A673 (cell line): ENCODE measurements at regions not wholly inside any gene's neighbourhood (a gene's known extent, or its start where the extent isn't known, plus 50 kb on each side); places are given as distances from the start of the nearest gene placed in this dataset.
"Not testable (repeated sequence)": the region's sequence is repeated elsewhere in the genome, so short reads cannot be mapped to it uniquely, and the experiment has no call there.

ENCODE experiments used
- BruUV-seq: library from RNA; stranded (reverse); fragments of 400-500 nt; replicated peaks from 2 replicates; lab custom pipeline; 2021; lab: Mats Ljungman, UMichigan
- CTCF ChIA-PET: fragments of 300-600 bp; sonication (Branson Sonifier 250); formaldehyde crosslinking; loops from one replicate; lab custom pipeline; 2022; ENCODE audit warnings: antibody characterized with exemption; lab: Charles Lee
- POLR2A ChIA-PET: fragments of 300-600 bp; sonication (Branson Sonifier 250); formaldehyde crosslinking; loops from one replicate; lab custom pipeline; 2022; ENCODE audit warnings: antibody characterized with exemption; ENCODE audit not compliant: low non-redundant PET; lab: Charles Lee
- DNase-seq: peaks from one replicate; pipeline ENCODE4 v3.0.0-alpha.2; 2015; ENCODE audit warnings: low spot score
- H3K27ac ChIP-seq: fragments of 200-600 bp; sonication (generic); 2 replicates; pipeline ENCODE4 v1.5.1; 2016; ENCODE audit warnings: mixed run types, low read depth, mild to moderate bottlenecking, mixed read lengths, antibody characterized with exemption, low read length; ENCODE audit not compliant: poor library complexity, severe bottlenecking
- H3K27me3 ChIP-seq: fragments of 200-600 bp; sonication (generic); replicated peaks from 2 replicates; pipeline ENCODE4 v1.6.1; 2017; ENCODE audit warnings: mixed run types, low read depth, mild to moderate bottlenecking, mixed read lengths, antibody characterized with exemption, low read length; ENCODE audit not compliant: insufficient read depth, poor library complexity
- H3K36me3 ChIP-seq: fragments of 200-600 bp; sonication (generic); 2 replicates; pipeline ENCODE4 v1.6.1; 2016; ENCODE audit warnings: mixed run types, mild to moderate bottlenecking, mixed read lengths, antibody characterized with exemption, low read length; ENCODE audit not compliant: insufficient read depth, poor library complexity, severe bottlenecking
- H3K4me1 ChIP-seq: fragments of 200-600 bp; sonication (generic); 2 replicates; pipeline ENCODE4 v1.6.1; 2017; ENCODE audit warnings: mixed run types, mild to moderate bottlenecking, mixed read lengths, antibody characterized with exemption, low read length; ENCODE audit not compliant: insufficient read depth, poor library complexity, severe bottlenecking
- H3K4me3 ChIP-seq: fragments of 200-600 bp; sonication (generic); 2 replicates; pipeline ENCODE4 v1.5.1; 2016; ENCODE audit warnings: low read depth, mixed run types, mild to moderate bottlenecking, mixed read lengths, low read length; ENCODE audit not compliant: poor library complexity, severe bottlenecking
- H3K9me3 ChIP-seq: fragments of 200-600 bp; sonication (generic); 2 replicates; pipeline ENCODE4 v1.6.1; 2016; ENCODE audit warnings: mixed run types, low read depth, mild to moderate bottlenecking, mixed read lengths, antibody characterized with exemption, low read length; ENCODE audit not compliant: poor library complexity, severe bottlenecking
- intact Hi-C: fragments of 100-400 bp; cut with micrococcal nuclease; formaldehyde crosslinking; loops from one replicate; pipeline ENCODE4 v1.10.0; 2022; ENCODE audit not compliant: unreplicated experiment

DNA sequence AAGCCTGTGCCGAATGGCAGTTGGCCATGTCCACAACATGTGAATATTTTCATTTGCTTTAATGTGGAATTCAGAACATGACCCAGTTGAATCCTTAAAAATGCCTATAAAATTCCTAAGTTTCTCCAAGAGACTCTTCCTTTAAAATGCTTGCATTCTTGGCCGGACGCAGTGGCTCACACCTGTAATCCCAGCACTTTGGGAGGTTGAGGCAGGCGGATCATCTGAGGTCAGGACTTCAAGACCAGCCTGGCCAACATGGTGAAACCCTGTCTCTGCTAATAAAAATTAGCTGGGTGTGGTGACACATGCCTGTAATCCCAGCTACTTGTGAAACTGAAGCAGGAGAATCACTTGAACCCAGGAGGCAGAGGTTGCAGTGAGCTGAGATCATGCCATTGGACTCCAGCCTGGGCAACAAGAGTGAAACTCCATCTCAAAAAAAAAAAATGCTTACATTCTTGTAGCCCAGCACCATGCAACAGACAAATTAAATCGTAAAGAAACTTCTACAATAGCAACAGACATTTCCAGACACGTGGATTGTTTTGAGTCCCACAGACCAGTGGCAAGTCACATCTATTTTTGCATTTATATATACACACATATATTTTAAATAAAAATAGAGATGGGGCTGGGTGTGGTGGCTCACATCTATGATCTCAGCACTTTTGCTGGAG lies 274.4 kb downstream of the GOLGA6L6 start:
- DNase-seq, H3K4me1 ChIP-seq, H3K27ac ChIP-seq, intact Hi-C loops, H3K36me3 ChIP-seq, BruUV-seq, CTCF ChIA-PET, H3K4me3 ChIP-seq, POLR2A ChIA-PET, H3K27me3 ChIP-seq: not testable (repeated sequence)
- H3K9me3 ChIP-seq, result peaks cover 67% of the 10 kb centered on the region

DNA sequence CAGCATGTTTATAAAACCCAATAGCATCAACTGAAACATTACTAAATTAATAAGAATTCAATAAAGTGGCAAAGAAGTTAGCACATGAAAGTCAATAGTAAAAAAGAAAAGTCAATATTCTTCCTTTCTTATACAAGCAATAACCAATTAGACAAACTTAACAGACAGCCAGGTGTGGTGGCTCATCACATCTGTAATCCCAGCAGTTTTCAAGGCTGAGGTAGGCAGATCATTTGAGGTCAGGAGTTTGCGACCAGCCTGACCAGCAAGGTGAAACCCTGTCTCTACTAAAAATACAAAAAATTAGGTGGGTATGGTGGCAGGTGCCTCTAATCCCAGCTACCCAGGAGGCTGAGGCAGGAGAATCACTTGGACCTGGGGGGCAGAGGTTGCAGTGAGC lies 275.9 kb downstream of the GOLGA6L6 start:
- peaks cover 66% of the 10 kb centered on the region for H3K9me3 ChIP-seq
- POLR2A ChIA-PET, H3K4me1 ChIP-seq, CTCF ChIA-PET, H3K4me3 ChIP-seq, intact Hi-C loops, DNase-seq, H3K27ac ChIP-seq, BruUV-seq, H3K36me3 ChIP-seq, H3K27me3 ChIP-seq: not testable (repeated sequence)

- intact Hi-C loops, result loop anchor here (2.0 kb wide), 1 partner anchor 19 kb away; no protein-coding TSS in a partner anchor
- H3K36me3 ChIP-seq, H3K27me3 ChIP-seq, H3K27ac ChIP-seq, BruUV-seq, H3K4me3 ChIP-seq, H3K4me1 ChIP-seq, CTCF ChIA-PET, POLR2A ChIA-PET, DNase-seq: not testable (repeated sequence)
- peaks cover 65% of the 10 kb centered on the region for H3K9me3 ChIP-seq
Measured at GRCh38 chr15:20261321-20262280, 280.0 kb downstream of the GOLGA6L6 start.

GRCh38 chr15:20260650-20261049 lies 280.9 kb downstream of the GOLGA6L6 start:
- DNase-seq, intact Hi-C loops, H3K4me1 ChIP-seq, H3K36me3 ChIP-seq, H3K27me3 ChIP-seq, BruUV-seq, POLR2A ChIA-PET, H3K27ac ChIP-seq, H3K4me3 ChIP-seq, CTCF ChIA-PET: not testable (repeated sequence)
- H3K9me3 ChIP-seq, result peaks cover 59% of the 10 kb centered on the region

DNA sequence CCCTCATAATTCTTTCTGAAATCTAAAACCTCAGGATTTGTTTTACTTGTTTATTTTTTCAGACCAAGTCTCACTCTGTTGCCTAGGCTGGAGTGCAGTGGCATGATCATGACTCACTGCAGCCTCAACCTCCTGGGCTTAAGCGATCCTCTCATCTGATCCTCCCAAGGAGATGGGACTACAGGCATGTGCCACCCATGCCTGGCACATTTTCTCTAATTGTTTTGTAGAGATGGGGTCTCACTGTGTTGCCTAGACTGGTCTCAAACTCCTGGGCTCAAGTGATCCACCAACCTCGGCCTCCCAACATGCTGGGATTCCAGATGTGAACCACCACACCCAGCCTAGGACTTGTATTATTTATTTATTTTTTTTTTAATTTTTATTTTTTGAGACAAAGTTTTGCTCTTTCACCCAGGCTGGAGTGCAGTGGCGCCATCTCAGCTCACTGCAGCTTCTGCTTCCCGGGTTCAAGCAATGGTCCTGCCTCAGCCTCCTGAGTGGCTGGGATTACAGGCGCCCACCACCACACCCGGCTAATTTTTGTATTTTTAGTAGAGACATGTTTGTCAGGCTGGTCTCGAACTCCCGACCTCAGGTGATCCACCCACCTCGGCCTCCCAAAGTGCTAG lies 281.9 kb downstream of the GOLGA6L6 start:
- H3K9me3 ChIP-seq, result peaks cover 65% of the 10 kb centered on the region
- H3K27me3 ChIP-seq, CTCF ChIA-PET, H3K4me1 ChIP-seq, DNase-seq, POLR2A ChIA-PET, H3K4me3 ChIP-seq, intact Hi-C loops, BruUV-seq, H3K36me3 ChIP-seq, H3K27ac ChIP-seq: not testable (repeated sequence)

DNA sequence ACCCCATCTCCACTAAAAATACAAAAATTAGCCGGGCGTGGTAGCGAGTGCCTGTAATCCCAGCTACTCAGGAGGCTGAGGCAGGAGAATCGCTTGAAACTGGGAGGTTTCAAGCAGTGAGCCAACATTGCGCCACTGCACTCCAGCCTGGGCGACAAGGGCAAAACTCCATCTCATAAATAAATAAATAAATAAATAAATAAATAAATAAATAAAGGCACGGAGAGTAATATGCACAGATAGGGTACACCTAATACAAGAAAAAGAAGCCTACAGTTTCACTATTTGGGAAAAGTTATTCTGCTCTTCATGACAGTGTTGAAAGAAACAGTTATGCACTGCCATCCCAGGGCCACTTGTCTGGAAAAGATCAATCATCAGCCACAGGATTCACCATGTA lies 285.2 kb downstream of the GOLGA6L6 start:
- H3K27ac ChIP-seq, BruUV-seq, H3K27me3 ChIP-seq, intact Hi-C loops, CTCF ChIA-PET, POLR2A ChIA-PET, H3K4me3 ChIP-seq, DNase-seq, H3K4me1 ChIP-seq, H3K36me3 ChIP-seq: not testable (repeated sequence)
- peaks cover 51% of the 10 kb centered on the region for H3K9me3 ChIP-seq

GRCh38 chr15:20255641-20256040 lies 286.0 kb downstream of the GOLGA6L6 start:
- H3K27ac ChIP-seq, BruUV-seq, H3K27me3 ChIP-seq, H3K4me1 ChIP-seq, CTCF ChIA-PET, POLR2A ChIA-PET, H3K4me3 ChIP-seq, DNase-seq, intact Hi-C loops, H3K36me3 ChIP-seq: not testable (repeated sequence)
- H3K9me3 ChIP-seq, result peaks cover 52% of the 10 kb centered on the region
